ENCODE measurements at regions not wholly inside any gene's neighbourhood (a gene's known extent, or its start where the extent isn't known, plus 50 kb on each side); places are given as distances from the start of the nearest gene placed in this dataset.

GRCh38 chr10:110420401-110421193 lies 77.1 kb upstream of the DUSP5 start:
- TF ChIP-seq POLR2A (IDR thresholded peaks at IDR 0.05) (no peak), CTCF (IDR thresholded peaks at IDR 0.05) (no peak)
- 78 to 90% methylated on average over 2 of the region's 2 CpGs for WGBS, 2 donors
- intact Hi-C loops (cut with DNase I; ENCODE audit: low total_unique reads), result no loop called here
- no peak overlapping the region for H3K4me3 ChIP-seq (ENCODE audit: low read depth, poor library complexity, severe bottlenecking)
- DNase-seq (ENCODE audit: low spot score in 2 of 2), result no peak

- DNase-seq (ENCODE audit: low spot score in 2 of 2), result no peak
- H3K4me3 ChIP-seq (ENCODE audit: low read depth, poor library complexity, severe bottlenecking), result no peak overlapping the region
- WGBS, 2 donors, result 61 to 75% methylated on average over 3 of the region's 3 CpGs
- intact Hi-C loops (cut with DNase I; ENCODE audit: low total_unique reads), result no loop called here
- TF ChIP-seq CTCF (IDR thresholded peaks at IDR 0.05) (no peak), POLR2A (IDR thresholded peaks at IDR 0.05) (no peak)
Measured at GRCh38 chr10:110421512-110422138, 76.1 kb upstream of the DUSP5 start.

GRCh38 chr10:110422548-110422947 lies 75.2 kb upstream of the DUSP5 start:
- 73 to 93% methylated on average over 2 of the region's 2 CpGs for WGBS, 2 donors
- no peak for TF ChIP-seq CTCF (IDR thresholded peaks at IDR 0.05)
- TF ChIP-seq POLR2A (IDR thresholded peaks at IDR 0.05), result no peak
- intact Hi-C loops (cut with DNase I; ENCODE audit: low total_unique reads), result no loop called here
- H3K4me3 ChIP-seq (ENCODE audit: low read depth, poor library complexity, severe bottlenecking), result no peak overlapping the region
- no peak for DNase-seq (ENCODE audit: low spot score in 2 of 2)

- 74 to 86% methylated on average over 6 of the region's 6 CpGs for WGBS, 2 donors
- TF ChIP-seq CTCF (IDR thresholded peaks at IDR 0.05), result no peak
- TF ChIP-seq POLR2A (IDR thresholded peaks at IDR 0.05), result no peak
- intact Hi-C loops (cut with DNase I; ENCODE audit: low total_unique reads), result no loop called here
- DNase-seq (ENCODE audit: low spot score in 2 of 2), result no peak
- H3K4me3 ChIP-seq (ENCODE audit: low read depth, poor library complexity, severe bottlenecking), result no peak overlapping the region
Measured at GRCh38 chr10:110423650-110424049, 74.1 kb upstream of the DUSP5 start.

- no peak for DNase-seq (ENCODE audit: low spot score in 2 of 2)
- intact Hi-C loops (cut with DNase I; ENCODE audit: low total_unique reads), result no loop called here
- 85 to 90% methylated on average over 11 of the region's 11 CpGs for WGBS, 2 donors
- TF ChIP-seq POLR2A (IDR thresholded peaks at IDR 0.05) (no peak), CTCF (IDR thresholded peaks at IDR 0.05) (no peak)
- no peak overlapping the region for H3K4me3 ChIP-seq (ENCODE audit: low read depth, poor library complexity, severe bottlenecking)
Measured at GRCh38 chr10:110425684-110426293, 71.9 kb upstream of the DUSP5 start.
